Calu3 (cell line): ENCODE measurements at regions not wholly inside any gene's neighbourhood (a gene's known extent, or its start where the extent isn't known, plus 50 kb on each side); places are given as distances from the start of the nearest gene placed in this dataset.
"Not testable (repeated sequence)": the region's sequence is repeated elsewhere in the genome, so short reads cannot be mapped to it uniquely, and the experiment has no call there.

Source experiments
- BruUV-seq: library from RNA; stranded (reverse); fragments of 400-500 nt; replicated peaks from 2 replicates; lab custom pipeline; 2021; lab: Mats Ljungman, UMichigan
- CTCF ChIA-PET: fragments of 300-600 bp; sonication (Branson Sonifier 250); formaldehyde crosslinking; loops from one replicate; lab custom pipeline; 2022; ENCODE audit warnings: antibody characterized with exemption; lab: Charles Lee
- DNase-seq: peaks from one replicate; pipeline ENCODE4 v3.0.0; 2022
- H3K27ac Mint-ChIP-seq: one replicate; pipeline ENCODE4 v1.8.0; 2022; ENCODE audit warnings: mixed read lengths; ENCODE audit not compliant: unreplicated experiment
- H3K27me3 Mint-ChIP-seq: one replicate; pipeline ENCODE4 v1.8.0; 2022; ENCODE audit warnings: mixed read lengths; ENCODE audit not compliant: unreplicated experiment
- H3K36me3 Mint-ChIP-seq: one replicate; pipeline ENCODE4 v1.8.0; 2022; ENCODE audit warnings: mild to moderate bottlenecking, moderate library complexity, mixed read lengths; ENCODE audit not compliant: insufficient read depth, unreplicated experiment
- H3K4me1 Mint-ChIP-seq: one replicate; pipeline ENCODE4 v1.8.0; 2022; ENCODE audit warnings: mild to moderate bottlenecking, low read depth, mixed read lengths; ENCODE audit not compliant: unreplicated experiment
- H3K4me3 Mint-ChIP-seq: one replicate; pipeline ENCODE4 v1.8.0; 2022; ENCODE audit warnings: mild to moderate bottlenecking, low read depth, moderate library complexity, mixed read lengths; ENCODE audit not compliant: unreplicated experiment
- H3K9me3 Mint-ChIP-seq: one replicate; pipeline ENCODE4 v1.8.0; 2022; ENCODE audit warnings: low read depth, mixed read lengths; ENCODE audit not compliant: unreplicated experiment
- CTCF ChIP-seq: fragments of 200-600 bp; IDR thresholded peaks from one replicate; pipeline ENCODE4 v1.8.0; 2022; ENCODE audit warnings: antibody characterized with exemption; ENCODE audit not compliant: unreplicated experiment
- intact Hi-C: fragments of 100-400 bp; cut with micrococcal nuclease; formaldehyde crosslinking; loops from one replicate; pipeline ENCODE4 v1.10.0; 2022; ENCODE audit not compliant: unreplicated experiment

- no peak overlapping the region for H3K4me3 Mint-ChIP-seq
- no peaks in the 10 kb centered on the region for H3K4me1 Mint-ChIP-seq
- TF ChIP-seq CTCF: no peak
- H3K27ac Mint-ChIP-seq: no peak overlapping the region
- H3K36me3 Mint-ChIP-seq: no peaks in the 10 kb centered on the region
- no peak for DNase-seq
- BruUV-seq: no TSS peak
- CTCF ChIA-PET: no interaction called here
- intact Hi-C loops: no loop called here
- peaks cover 5% of the 10 kb centered on the region for H3K9me3 Mint-ChIP-seq
- no peaks in the 10 kb centered on the region for H3K27me3 Mint-ChIP-seq
Observed at GRCh38 chr2:21779786-21780185, 656.0 kb downstream of the TDRD15 start.

- Mint-ChIP-seq H3K4me1 (no peaks in the 10 kb centered on the region), H3K27me3 (no peaks in the 10 kb centered on the region), H3K36me3 (no peaks in the 10 kb centered on the region), H3K27ac (no peak overlapping the region), H3K9me3 (peaks cover 8% of the 10 kb centered on the region), H3K4me3 (no peak overlapping the region)
- intact Hi-C loops: no loop called here
- CTCF ChIA-PET: no interaction called here
- DNase-seq: no peak
- TF ChIP-seq CTCF: no peak
- no TSS peak for BruUV-seq
Observed at GRCh38 chr2:21781962-21782361, 658.2 kb downstream of the TDRD15 start.

DNA sequence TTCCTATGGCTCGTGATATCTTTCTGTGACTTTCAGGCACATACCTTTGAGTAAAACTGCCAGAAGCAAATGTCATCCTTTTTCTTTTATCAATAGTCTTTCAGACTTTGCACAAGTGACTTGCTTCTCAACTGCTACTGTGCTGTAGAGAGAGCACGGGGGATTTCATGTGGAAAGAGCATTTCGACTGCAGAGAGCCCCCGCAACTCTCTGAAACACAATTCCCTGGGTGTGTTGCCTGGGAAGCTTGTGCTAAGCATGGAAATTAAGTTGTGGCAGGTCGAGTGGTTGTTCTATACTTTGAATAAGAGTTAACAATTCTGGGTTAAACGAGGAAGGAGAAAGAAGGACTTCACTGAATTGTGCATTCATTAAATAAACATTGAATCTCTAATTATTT lies 659.1 kb downstream of the TDRD15 start:
- Mint-ChIP-seq H3K27ac (no peak overlapping the region), H3K9me3 (peaks cover 8% of the 10 kb centered on the region), H3K36me3 (no peaks in the 10 kb centered on the region), H3K27me3 (no peaks in the 10 kb centered on the region), H3K4me3 (no peak overlapping the region), H3K4me1 (no peaks in the 10 kb centered on the region)
- intact Hi-C loops: no loop called here
- no peak for TF ChIP-seq CTCF
- no peak for DNase-seq
- CTCF ChIA-PET: no interaction called here
- no TSS peak for BruUV-seq

DNA sequence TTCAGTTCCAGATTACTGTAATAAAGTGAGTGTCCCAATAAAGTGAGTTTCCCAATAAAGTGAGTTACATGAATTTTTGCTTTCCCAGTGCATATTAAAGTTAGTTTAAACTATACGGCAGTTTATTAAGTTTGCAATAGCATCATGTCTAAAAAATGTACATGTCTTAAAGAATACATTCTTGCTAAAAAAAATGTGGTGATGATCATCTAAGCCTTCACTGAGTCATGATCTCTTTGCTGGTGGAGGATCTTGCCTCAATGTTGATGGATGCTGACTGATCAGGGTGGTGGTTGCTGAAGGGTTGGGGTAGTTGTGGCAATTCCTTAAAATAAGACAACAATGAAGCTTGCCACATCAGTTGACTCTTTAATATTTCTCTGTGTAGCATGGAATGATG lies 664.2 kb downstream of the TDRD15 start:
- intact Hi-C loops: no loop called here
- DNase-seq: no peak
- H3K4me3 Mint-ChIP-seq: no peak overlapping the region
- no TSS peak for BruUV-seq
- H3K27ac Mint-ChIP-seq: no peak overlapping the region
- no peaks in the 10 kb centered on the region for H3K27me3 Mint-ChIP-seq
- CTCF ChIA-PET: no interaction called here
- no peak for TF ChIP-seq CTCF
- peaks cover 16% of the 10 kb centered on the region for H3K9me3 Mint-ChIP-seq
- H3K4me1 Mint-ChIP-seq: no peaks in the 10 kb centered on the region
- H3K36me3 Mint-ChIP-seq: no peaks in the 10 kb centered on the region

DNA sequence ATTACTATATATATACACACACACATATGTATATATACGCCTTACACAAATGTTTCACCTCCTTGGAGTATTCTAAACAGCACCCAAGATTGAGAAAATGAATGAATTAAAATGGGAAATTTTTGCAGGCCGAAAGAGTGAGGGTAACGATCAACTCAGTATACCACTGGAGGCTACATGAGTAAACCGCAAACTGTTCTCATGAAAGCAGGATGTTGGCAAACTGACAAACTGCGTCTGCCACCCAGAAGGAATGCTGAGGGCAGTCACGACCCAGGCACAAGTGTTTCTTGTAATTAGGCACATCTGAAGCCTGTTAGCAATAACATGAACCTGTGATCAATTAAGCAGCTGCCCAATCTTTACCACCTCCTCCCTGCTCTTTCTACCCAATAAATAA lies 666.5 kb downstream of the TDRD15 start:
- CTCF ChIA-PET, BruUV-seq, intact Hi-C loops, H3K4me3 Mint-ChIP-seq, DNase-seq, H3K36me3 Mint-ChIP-seq, H3K27me3 Mint-ChIP-seq, H3K27ac Mint-ChIP-seq, H3K4me1 Mint-ChIP-seq: not testable (repeated sequence)
- H3K9me3 Mint-ChIP-seq: peaks cover 21% of the 10 kb centered on the region
